ENCODE measurements at regions not wholly inside any gene's neighbourhood (a gene's known extent, or its start where the extent isn't known, plus 50 kb on each side); places are given as distances from the start of the nearest gene placed in this dataset.

- TF ChIP-seq CTCF (conservative IDR thresholded peaks at IDR 0.05; ENCODE audit: low read depth, low read length) = no peak
- DNase-seq (ENCODE audit: low read depth) = no peak
- no peak overlapping the region for H3K4me3 ChIP-seq (ENCODE audit: low read length)
Measured at GRCh38 chr17:22459331-22459952, 767.1 kb downstream of the KCNJ18 start.

- TF ChIP-seq CTCF (conservative IDR thresholded peaks at IDR 0.05; ENCODE audit: low read depth, low read length) = no peak
- H3K4me3 ChIP-seq (ENCODE audit: low read length) = no peak overlapping the region
- DNase-seq (ENCODE audit: low read depth) = no peak
Measured at GRCh38 chr17:22459953-22460350, 767.6 kb downstream of the KCNJ18 start.

GRCh38 chr17:22460461-22461063 lies 768.2 kb downstream of the KCNJ18 start:
- TF ChIP-seq CTCF (conservative IDR thresholded peaks at IDR 0.05; ENCODE audit: low read depth, low read length) = no peak
- no peak overlapping the region for H3K4me3 ChIP-seq (ENCODE audit: low read length)
- no peak for DNase-seq (ENCODE audit: low read depth)

GRCh38 chr17:22461460-22462145 lies 769.3 kb downstream of the KCNJ18 start:
- DNase-seq (ENCODE audit: low read depth) = no peak
- H3K4me3 ChIP-seq (ENCODE audit: low read length) = no peak overlapping the region
- TF ChIP-seq CTCF (conservative IDR thresholded peaks at IDR 0.05; ENCODE audit: low read depth, low read length) = no peak

DNA sequence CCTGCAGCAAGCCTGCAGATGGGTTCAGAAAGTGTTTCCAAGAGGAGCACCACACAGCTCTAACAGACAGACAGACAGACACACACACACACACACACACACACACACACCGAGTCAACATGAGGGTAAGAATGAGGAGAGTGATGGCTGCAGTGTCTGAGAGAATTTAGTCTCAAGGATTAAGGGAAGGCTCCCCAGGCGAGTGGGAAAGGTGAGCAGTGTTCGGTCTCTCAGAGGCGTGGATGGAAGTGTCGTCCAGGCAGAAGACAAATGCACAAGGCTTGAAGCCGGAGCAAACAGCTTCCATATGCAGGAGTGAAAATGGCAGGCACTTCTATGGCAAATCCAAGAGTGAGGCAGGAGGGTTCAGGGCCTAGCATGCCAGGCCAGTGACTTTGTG lies 770.1 kb downstream of the KCNJ18 start:
- H3K4me3 ChIP-seq (ENCODE audit: low read length) = no peak overlapping the region
- no peak for TF ChIP-seq CTCF (conservative IDR thresholded peaks at IDR 0.05; ENCODE audit: low read depth, low read length)
- no peak for DNase-seq (ENCODE audit: low read depth)

DNA sequence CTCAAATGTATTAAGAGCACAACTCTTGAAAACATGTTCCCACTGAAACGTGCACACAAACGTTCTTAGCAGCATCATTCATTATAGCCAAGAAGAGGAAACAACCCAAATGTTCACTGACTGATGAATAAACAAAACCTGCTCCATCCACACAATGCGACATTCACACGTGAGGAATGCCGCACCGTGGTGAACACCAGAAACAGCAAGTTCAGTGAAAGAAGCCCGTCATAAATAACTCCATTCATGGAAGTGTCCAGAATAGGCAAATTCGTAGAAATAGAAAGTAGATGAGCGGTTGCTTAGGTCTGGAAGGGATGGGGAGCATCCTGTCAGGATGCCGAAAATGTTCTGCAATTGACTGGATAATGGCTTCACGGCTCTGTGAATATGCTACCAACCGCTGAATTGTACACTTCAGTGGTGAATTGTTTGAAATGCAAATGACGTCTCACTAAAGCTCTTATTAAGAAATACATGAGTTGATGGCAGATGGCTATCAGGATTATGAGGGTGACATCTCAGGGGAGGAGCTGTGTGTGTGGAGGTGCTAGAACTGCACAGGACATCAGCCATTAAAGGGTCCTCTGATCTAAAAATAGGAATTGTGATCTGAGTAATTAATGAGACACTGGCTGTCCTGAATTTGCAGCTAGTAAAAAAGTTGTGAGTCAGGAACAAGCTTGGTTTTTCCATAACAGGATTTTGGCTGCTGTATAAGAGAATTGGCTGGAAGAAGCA lies 771.0 kb downstream of the KCNJ18 start:
- TF ChIP-seq CTCF (conservative IDR thresholded peaks at IDR 0.05; ENCODE audit: low read depth, low read length) = no peak
- no peak overlapping the region for H3K4me3 ChIP-seq (ENCODE audit: low read length)

More for the DNA sequence above, 771.0 kb downstream of the KCNJ18 start:
- DNase-seq (ENCODE audit: low read depth) = no peak

Measured in retinal pigment epithelial cell (primary cell).